DOHH2 (cell line): ENCODE measurements at regions not wholly inside any gene's neighbourhood (a gene's known extent, or its start where the extent isn't known, plus 50 kb on each side); places are given as distances from the start of the nearest gene placed in this dataset.

Source experiments
- H3F3A ChIP-seq: fragments of 200-600 bp; sonication (generic), shearing (Covaris generic); 2 replicates; pipeline ENCODE4 v1.6.0; 2016; ENCODE audit warnings: antibody characterized with exemption, mild to moderate bottlenecking; ENCODE audit not compliant: control insufficient read depth, insufficient read depth
- H3K27ac ChIP-seq: fragments of 200-600 bp; sonication (generic); 2 replicates; pipeline ENCODE4 v1.5.1; 2014; ENCODE audit warnings: low read depth, mild to moderate bottlenecking, low read length, moderate library complexity
- H3K27me3 ChIP-seq: fragments of 200-600 bp; sonication (generic); 2 replicates; pipeline ENCODE4 v1.6.1; 2014; ENCODE audit warnings: mild to moderate bottlenecking, low read length, mixed read lengths; ENCODE audit not compliant: control insufficient read depth
- H3K36me3 ChIP-seq: fragments of 200-600 bp; sonication (generic); 2 replicates; pipeline ENCODE4 v1.6.1; 2014; ENCODE audit warnings: mild to moderate bottlenecking, low read length, moderate library complexity, mixed read lengths; ENCODE audit not compliant: control insufficient read depth
- H3K4me1 ChIP-seq: fragments of 200-600 bp; sonication (generic); 2 replicates; pipeline ENCODE4 v1.6.1; 2014; ENCODE audit warnings: mild to moderate bottlenecking, low read length, mixed read lengths; ENCODE audit not compliant: control insufficient read depth
- H3K4me2 ChIP-seq: fragments of 200-600 bp; sonication (generic); 2 replicates; pipeline ENCODE4 v1.6.0; 2014; ENCODE audit warnings: mild to moderate bottlenecking, low read length, moderate library complexity
- H3K4me3 ChIP-seq: fragments of 200-600 bp; sonication (generic); 2 replicates; pipeline ENCODE4 v1.5.1; 2014; ENCODE audit warnings: mild to moderate bottlenecking, low read length, mixed read lengths
- H3K79me2 ChIP-seq: fragments of 200-600 bp; sonication (generic); 2 replicates; pipeline ENCODE4 v1.6.1; 2014; ENCODE audit warnings: mild to moderate bottlenecking, low read length, mixed read lengths; ENCODE audit not compliant: control insufficient read depth
- H3K9me2 ChIP-seq: fragments of 200-600 bp; sonication (generic); replicated peaks from 2 replicates; pipeline ENCODE4 v1.6.1; 2014; ENCODE audit warnings: mild to moderate bottlenecking, low read length, mixed read lengths; ENCODE audit not compliant: control insufficient read depth
- H3K9me3 ChIP-seq: fragments of 200-600 bp; sonication (generic); 2 replicates; pipeline ENCODE4 v1.6.1; 2014; ENCODE audit warnings: antibody characterized with exemption, low read length, mixed read lengths; ENCODE audit not compliant: control insufficient read depth, insufficient read depth
- H4K20me1 ChIP-seq: fragments of 200-600 bp; sonication (generic); 2 replicates; pipeline ENCODE4 v1.6.0; 2014; ENCODE audit warnings: low read depth, mild to moderate bottlenecking, antibody characterized with exemption, low read length, moderate library complexity; ENCODE audit not compliant: control insufficient read depth, insufficient read depth
- CTCF ChIP-seq: fragments of 200-600 bp; sonication (generic); IDR thresholded peaks from one replicate; pipeline ENCODE4 v1.5.1; 2014; ENCODE audit warnings: antibody characterized with exemption, mild to moderate bottlenecking, low read depth, low read length; ENCODE audit not compliant: poor library complexity, severe bottlenecking
- EZH2phosphoT487 ChIP-seq: fragments of 200-600 bp; sonication (generic); IDR thresholded peaks from 2 replicates; pipeline ENCODE4 v1.6.1; 2017; ENCODE audit warnings: borderline replicate concordance, mild to moderate bottlenecking, antibody characterized with exemption, low read length, moderate library complexity, mixed read lengths

GRCh38 chr15:29456255-29456654 is 186.6 kb upstream of the NSMCE3 start:
- no peak overlapping the region for H3K4me3 ChIP-seq
- no peaks in the 10 kb centered on the region for H3K36me3 ChIP-seq
- H3K4me2 ChIP-seq = no peak overlapping the region
- no peaks in the 10 kb centered on the region for H3K9me2 ChIP-seq
- TF ChIP-seq CTCF (no peak), EZH2phosphoT487 (no peak)
- H3F3A ChIP-seq = no peaks in the 10 kb centered on the region
- H3K27me3 ChIP-seq = no peaks in the 10 kb centered on the region
- H3K79me2 ChIP-seq = no peaks in the 10 kb centered on the region
- H4K20me1 ChIP-seq = no peaks in the 10 kb centered on the region
- H3K9me3 ChIP-seq = no peaks in the 10 kb centered on the region
- no peaks in the 10 kb centered on the region for H3K4me1 ChIP-seq
- H3K27ac ChIP-seq = no peak overlapping the region

- no peak overlapping the region for H3K27ac ChIP-seq
- no peaks in the 10 kb centered on the region for H4K20me1 ChIP-seq
- H3K79me2 ChIP-seq = no peaks in the 10 kb centered on the region
- H3F3A ChIP-seq = no peaks in the 10 kb centered on the region
- no peaks in the 10 kb centered on the region for H3K27me3 ChIP-seq
- H3K36me3 ChIP-seq = no peaks in the 10 kb centered on the region
- H3K9me2 ChIP-seq = no peaks in the 10 kb centered on the region
- no peak for TF ChIP-seq CTCF
- TF ChIP-seq EZH2phosphoT487 = no peak
- no peak overlapping the region for H3K4me2 ChIP-seq
- H3K9me3 ChIP-seq = no peaks in the 10 kb centered on the region
- H3K4me3 ChIP-seq = no peak overlapping the region
- H3K4me1 ChIP-seq = no peaks in the 10 kb centered on the region
Measured at GRCh38 chr15:29455530-29455929, 185.9 kb upstream of the NSMCE3 start.

- Histone ChIP-seq H3K4me3 (no peak overlapping the region), H3K27ac (no peak overlapping the region), H4K20me1 (no peaks in the 10 kb centered on the region), H3K27me3 (no peaks in the 10 kb centered on the region), H3K4me1 (no peaks in the 10 kb centered on the region), H3K79me2 (no peaks in the 10 kb centered on the region), H3K4me2 (no peak overlapping the region), H3K36me3 (no peaks in the 10 kb centered on the region), H3K9me2 (no peaks in the 10 kb centered on the region), H3F3A (no peaks in the 10 kb centered on the region), H3K9me3 (no peaks in the 10 kb centered on the region)
- TF ChIP-seq EZH2phosphoT487 (no peak), CTCF (no peak)
Measured at GRCh38 chr15:29455055-29455454, 185.4 kb upstream of the NSMCE3 start.

GRCh38 chr15:29454506-29454905 is 184.9 kb upstream of the NSMCE3 start:
- Histone ChIP-seq H3K27ac (no peak overlapping the region), H3K36me3 (no peaks in the 10 kb centered on the region), H3K79me2 (no peaks in the 10 kb centered on the region), H3K9me3 (no peaks in the 10 kb centered on the region), H3K4me2 (no peak overlapping the region), H4K20me1 (no peaks in the 10 kb centered on the region), H3K4me1 (no peaks in the 10 kb centered on the region), H3K4me3 (no peak overlapping the region), H3K9me2 (no peaks in the 10 kb centered on the region), H3F3A (no peaks in the 10 kb centered on the region), H3K27me3 (no peaks in the 10 kb centered on the region)
- no peak for TF ChIP-seq EZH2phosphoT487
- no peak for TF ChIP-seq CTCF
